ENCODE measurements at regions not wholly inside any gene's neighbourhood (a gene's known extent, or its start where the extent isn't known, plus 50 kb on each side); places are given as distances from the start of the nearest gene placed in this dataset.

DNA sequence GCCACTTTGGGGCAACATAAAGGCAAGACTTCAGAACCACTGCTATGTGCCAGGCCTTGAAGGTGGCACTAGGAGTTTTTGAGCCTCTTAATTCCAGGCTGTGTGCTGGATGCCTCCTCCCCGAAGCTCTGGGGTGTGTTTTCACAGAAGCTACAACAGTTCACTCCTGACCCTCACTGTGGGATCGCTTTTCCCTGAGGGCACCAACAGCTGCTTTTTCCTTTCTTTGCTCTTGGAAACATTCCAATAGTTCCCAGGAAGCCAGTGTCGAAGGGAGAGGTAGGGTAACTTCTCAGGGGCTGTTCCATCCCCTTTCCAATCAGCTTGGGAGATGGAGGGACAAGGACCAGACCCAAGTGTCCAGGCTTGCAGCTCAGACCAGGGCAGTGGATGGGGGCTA is 153.4 kb downstream of the C1orf94 start:
- no peak for DNase-seq (ENCODE audit: low read depth)

DNA sequence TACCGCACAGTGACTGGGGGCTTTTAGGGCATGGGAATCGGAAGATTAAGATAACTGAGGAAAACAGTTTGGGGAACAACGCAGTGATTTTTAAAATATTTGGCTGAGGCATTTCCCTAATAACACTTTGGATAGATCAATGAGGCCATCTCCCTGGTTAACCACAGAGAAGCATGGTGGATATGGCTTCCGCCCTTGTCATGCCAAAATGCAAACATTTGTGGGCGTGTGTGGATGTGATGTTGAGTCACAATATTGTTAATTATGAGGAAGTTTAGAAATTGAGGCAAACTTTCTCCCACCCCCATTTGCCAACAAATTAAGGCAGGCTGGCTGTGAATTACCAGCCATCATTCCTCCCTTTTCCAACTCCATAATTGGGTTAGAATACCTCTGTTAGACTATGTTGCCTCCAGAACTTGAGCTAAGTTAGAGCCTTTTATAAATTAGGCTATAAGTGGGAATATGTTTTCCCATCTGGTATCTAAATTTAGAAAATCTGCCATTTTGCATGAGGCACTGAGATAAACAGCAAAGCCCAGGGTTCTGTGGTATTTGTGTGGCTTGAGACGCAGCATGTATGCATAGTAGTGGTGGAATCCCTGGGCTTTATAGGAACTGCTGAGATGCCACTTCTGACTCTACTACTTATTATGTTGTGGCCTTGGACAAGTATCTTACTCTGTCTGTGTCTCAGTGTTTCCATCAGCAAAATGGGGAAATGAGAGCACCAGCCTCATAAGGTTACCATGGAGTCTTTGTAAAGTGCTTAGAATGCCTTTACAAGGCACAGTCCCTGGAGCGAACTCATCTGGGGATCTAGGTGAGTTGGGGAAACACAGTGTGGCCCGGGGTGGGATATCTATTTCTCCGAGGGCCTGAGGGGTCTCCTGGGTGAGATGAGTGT is 154.6 kb downstream of the C1orf94 start:
- no peak for DNase-seq (ENCODE audit: low read depth)

DNA sequence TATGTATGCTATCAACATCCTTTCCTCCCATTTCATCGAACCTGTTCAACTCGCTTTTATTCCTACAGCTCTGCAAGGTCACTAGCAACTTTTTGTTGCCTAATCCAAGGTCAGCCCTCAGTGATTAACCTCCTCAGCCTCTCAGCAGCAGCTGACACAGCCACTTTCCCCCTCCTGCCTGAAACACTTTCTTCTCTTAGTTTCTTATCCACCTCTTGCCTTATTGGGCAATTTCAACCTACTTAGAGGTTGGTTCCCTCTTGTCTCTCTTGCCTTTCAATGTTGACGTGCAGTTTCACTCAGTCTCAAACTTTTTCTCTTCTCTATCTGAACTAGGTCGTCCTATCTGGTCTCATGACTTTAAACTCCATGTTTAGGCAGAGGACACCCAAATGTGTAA is 156.3 kb downstream of the C1orf94 start:
- no peak for DNase-seq (ENCODE audit: low read depth)

DNA sequence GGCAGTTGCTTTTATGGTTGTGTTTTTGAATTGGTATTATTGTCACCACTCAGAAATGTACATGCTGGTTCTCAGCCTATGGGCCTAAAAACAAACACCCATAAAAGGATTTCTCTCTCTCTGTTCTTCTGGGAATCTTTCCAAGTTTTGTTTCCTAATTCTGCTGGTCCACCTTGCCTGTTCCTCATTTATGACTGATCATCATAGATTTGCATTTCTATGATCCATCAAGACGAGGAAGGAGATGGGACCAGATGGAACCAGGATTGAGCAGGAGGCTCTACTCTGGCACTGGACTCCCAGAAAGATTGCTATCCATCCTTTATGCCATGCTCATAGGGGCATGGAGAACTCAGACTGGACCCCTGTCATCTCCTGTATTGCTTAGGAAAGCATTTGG is 162.2 kb downstream of the C1orf94 start:
- DNase-seq (ENCODE audit: low read depth), result no peak

DNA sequence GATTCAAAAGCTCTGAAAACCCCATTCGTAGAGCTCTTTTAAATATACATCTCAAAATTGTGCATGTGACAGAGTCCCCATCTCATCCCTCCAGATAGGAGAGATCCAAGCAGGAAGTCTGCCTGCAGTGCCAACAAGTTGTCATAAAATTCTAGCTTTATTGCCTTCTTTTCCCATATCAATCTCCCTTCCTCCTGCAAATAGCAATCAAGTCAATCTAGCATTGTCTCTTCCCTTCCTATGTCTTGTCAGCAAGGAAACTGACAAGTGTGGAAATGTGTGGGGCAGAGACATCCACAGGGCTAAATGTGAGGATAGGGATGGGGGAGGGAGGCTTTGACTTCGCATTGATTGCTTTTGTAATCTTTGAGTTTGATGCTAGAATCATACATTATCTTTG is 165.2 kb downstream of the C1orf94 start:
- no peak for DNase-seq (ENCODE audit: low read depth)

DNA sequence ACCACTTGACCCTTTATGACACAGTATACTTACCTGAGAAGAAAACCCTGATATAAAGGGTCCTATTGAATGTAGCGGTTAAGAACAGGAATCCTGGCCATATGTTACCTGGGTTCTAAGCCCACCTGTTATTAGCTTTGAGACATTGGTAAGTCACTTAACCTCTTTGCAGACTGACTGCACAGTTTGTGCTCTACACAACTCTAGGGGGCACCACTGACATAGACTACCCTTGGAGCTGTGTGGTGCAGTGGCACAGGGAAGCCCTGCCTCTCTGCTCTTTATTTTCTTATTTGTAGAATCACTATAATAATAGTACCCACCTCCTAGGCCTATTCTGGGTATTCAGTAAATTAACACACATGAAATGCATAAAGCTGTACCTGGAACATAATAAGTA is 165.6 kb downstream of the C1orf94 start:
- no peak for DNase-seq (ENCODE audit: low read depth)

DNA sequence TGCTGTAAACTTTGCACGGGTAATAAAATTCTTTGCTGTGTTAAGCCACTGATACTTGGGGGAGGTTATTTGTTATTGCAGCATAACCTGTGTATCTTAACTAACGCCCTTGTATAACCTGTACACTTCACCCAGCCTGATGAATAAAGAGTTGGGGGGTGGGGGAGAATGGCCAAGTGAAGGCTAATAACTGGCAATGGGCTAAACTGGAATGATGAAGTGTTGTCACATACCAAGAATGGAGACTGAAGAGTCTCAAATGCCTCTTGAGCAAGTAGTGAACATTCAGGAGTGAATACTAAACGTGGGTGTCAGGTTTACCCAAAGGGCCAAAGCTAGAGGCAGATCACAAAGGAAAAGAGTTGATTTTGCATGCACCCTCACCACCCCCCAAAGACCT is 169.4 kb downstream of the C1orf94 start:
- DNase-seq (ENCODE audit: low read depth), result no peak

DNA sequence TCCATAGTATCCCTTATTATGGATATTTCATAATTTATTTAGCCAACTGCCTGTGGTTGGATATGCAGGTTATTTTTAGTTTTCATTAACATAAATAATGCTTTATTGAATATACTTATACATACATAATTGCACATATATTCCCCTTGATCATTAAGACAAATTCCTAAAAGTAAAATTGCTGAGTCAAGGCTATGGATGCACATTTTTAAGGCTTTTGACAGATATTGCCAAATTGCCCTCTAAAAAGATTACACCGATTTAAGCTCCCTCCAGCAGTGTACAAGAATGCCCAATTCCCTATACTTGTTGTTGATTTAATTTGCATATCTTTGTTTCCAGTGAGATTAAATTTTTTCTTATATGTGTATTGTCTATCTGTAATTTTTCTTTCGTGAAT is 176.7 kb downstream of the C1orf94 start:
- DNase-seq (ENCODE audit: low read depth), result no peak

DNA sequence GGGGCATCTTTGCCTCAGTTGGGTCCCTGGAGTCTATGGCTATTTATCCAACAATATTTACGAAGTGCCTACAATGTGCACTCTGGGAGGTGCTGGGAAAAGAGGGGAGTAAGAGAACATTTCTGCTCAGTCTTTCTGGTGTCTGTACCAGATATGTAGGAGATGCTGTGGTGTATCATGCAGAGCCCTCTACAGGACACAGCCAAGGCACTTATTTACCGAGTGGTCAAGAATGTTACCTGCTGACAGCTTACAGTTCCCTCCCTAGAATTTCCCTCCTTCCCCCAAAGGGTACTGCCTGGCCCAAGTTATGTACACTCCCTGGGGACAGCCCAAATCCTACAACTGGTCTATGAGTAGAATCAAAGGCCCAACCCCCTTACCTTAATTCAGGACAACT is 177.7 kb downstream of the C1orf94 start:
- DNase-seq (ENCODE audit: low read depth), result no peak

DNA sequence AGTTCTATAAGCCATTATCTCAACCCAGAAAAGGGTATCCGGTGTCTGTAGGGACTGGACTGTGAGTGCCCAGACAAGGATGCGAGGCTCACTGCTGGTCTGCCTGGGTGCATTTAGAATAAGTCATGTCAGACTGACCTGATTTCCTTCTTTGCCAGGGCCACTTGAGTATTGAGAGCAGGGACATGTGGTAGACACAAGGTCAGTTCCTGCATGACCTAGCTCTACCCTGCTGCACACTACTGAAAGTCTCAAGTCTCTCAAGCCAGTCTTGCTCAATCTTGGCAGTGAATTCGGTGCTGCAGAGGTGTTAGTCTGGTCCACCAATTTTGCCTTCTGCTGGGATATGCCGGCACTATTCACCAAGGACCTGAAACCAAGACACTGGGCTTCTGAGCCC is 180.1 kb downstream of the C1orf94 start:
- DNase-seq (ENCODE audit: low read depth), result no peak

DNA sequence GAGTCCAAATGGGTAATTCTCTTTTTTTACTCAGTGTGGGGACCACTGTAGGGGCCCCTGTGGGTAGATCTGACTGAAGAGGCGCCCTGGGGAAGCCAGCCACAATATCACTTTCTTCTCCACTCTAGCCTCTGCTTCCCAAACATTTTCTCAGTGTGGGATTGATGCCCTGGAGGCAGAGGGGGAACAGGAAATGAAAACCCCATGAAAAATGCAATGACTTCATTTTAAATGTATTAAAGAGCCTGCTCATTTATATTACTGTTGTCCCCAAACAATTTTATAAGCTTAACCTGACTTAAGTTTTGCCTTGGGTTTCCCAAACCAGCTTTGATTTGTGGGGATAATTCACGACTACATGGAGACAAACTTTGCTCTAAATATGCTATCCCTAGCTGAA is 181.9 kb downstream of the C1orf94 start:
- no peak for DNase-seq (ENCODE audit: low read depth)

DNA sequence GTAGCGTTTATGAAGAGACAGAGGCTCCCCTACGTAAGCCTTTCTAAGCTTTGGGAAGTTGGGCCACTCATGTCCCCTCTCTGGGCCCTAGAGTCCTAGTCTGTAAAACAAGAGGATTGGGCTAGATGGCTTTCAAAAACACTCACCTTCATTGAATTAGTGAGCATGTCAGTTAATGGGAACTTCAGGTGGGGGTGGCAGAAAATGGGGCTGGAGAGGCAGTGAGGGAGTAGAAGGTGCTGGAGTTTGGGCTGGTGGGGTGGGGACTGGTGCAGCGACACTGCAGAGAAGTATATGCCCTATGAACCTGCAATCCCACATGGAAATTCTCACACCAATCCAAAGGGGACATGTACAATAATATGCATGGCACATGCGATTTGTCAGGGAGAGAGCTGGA is 182.7 kb downstream of the C1orf94 start:
- DNase-seq (ENCODE audit: low read depth), result no peak

DNA sequence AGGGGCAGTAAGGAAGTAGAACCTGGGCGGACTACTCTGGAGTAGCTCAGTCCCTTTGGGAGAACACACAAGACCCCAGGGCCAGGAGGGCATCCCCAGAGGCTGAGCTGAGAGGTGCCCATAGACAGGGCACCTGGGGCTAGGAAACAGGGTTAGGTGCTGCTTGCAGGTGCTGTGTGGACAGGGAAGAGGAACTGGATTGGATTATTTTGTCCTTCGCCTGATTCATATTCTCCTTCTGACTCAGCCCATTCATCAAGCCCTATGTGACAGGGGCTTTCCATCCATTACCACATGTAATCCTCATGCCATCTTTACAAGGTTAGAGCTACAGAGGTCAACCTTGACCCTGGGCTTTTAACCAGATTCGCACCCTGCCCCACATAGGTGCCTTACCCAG is 183.9 kb downstream of the C1orf94 start:
- DNase-seq (ENCODE audit: low read depth), result no peak

DNA sequence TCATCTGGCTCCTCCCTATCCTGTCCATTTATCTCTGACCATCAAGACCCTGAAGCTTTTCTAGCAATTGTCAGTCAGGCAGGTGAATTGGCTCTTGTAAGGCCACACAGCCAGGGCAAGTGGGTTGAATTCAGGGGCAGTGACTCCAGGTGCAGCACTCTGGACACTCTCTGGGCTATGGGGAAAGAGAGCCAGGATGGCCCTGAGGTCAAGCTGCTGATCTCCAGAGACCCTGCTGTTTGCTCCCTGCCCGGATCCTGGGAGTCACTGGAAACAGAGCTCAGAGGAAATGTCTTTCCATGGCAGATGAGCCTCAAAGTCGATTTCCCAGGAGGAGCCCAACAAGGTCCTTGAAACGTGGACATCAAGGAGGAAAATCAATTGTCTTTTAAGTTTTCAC is 184.4 kb downstream of the C1orf94 start:
- DNase-seq (ENCODE audit: low read depth), result no peak

DNA sequence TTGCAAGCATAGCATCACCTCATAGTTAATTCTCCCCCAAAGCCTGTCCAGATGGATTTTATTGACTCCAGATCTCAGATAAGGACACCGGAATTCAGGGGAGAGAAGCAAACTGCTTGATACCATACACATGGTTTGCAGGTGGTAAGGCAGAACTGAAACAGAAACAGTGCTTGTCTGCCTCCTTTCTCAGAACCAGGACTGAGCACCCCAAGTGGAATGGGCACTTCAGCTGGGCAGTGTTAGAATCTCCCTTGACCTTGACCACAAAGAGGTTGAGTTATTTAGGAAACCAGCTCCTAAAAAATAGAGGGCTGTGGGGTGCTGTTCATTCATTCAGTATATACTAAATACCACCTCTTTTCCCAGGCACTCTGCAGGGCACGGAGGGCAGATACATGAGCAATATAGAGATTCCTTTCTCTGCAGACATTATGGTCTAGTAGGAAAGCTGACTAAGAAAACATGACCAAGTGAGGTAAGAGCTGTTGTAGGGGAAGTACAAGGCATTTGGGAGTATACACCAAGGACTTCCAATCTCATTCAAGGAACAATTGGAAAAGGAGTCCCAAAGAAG is 185.2 kb downstream of the C1orf94 start:
- DNase-seq (ENCODE audit: low read depth), result no peak

DNA sequence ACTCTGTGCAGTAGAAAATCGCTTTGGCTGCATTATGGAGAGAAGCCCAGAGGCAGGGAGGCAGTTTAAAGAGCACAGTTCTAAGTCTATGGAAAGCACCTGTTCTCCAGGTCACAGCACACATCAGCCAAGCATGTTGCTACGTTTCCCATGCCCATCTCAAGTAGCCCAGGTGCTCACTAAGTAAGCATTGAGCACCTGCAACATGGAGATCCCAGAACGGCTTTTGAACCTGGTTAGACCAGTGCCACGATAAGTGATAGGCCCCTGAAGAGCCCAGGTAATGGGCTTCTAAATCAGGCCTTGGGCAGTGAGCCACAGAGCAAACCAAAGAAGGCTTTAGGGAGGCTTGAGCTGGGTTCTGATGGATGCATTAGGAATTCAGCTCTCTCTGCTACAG is 186.2 kb downstream of the C1orf94 start:
- no peak for DNase-seq (ENCODE audit: low read depth)

DNA sequence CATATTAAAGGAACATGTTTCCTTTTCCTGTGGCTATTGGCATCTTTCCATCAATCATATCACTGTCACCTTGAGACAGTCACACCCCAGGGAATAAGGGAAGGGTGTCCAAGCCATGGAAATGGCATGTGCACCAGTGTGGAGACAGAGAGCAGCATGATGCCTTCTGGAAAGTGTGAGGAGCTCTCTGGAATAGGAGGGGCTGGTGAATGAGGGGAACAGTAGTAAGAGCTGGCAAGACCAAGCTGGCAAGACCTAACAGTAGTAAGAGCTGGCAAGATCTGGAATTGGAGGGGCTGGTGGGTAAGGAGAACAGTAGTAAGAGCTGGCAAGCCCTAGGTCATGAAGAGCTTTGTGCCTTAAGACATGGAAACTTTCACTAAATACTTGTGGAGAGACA is 186.7 kb downstream of the C1orf94 start:
- DNase-seq (ENCODE audit: low read depth), result no peak

DNA sequence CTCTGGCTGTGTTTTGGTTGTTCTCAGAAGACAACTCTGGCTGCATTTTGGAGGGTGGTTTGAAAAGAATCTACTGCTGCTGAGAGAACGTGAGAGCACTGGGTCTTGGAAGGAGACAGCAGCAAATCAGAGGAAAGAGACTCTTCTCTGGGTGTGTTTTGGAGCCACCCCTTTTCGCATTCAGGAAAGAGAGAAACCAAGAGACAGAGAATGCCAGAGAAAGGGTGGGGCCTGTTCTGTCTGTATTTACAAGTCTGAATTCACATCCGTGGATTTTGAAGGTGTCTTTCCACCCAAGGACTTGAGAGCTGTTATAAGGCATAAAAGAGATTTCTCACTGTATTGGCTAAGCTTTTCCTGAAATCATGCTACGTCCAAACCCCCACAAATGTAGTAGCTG is 187.2 kb downstream of the C1orf94 start:
- no peak for DNase-seq (ENCODE audit: low read depth)

DNA sequence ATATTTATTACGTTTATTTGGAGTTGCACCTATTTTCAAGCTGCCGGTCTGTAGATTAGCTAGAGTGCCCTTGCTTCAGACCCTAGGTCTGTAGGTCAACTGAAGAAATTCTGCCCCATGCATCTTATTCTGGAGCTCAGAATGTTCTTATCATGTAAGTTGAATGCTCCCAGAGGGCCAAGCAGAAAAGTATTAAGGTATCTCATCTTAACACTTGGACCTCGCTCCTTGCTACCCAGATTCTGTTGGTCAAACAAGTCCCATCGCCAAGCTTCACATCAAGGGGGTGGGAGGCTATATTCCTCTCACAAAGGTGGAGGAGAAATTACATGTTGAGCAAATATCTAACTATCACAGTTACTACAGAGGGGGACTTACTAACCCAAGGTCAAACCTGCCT is 187.7 kb downstream of the C1orf94 start:
- no peak for DNase-seq (ENCODE audit: low read depth)

DNA sequence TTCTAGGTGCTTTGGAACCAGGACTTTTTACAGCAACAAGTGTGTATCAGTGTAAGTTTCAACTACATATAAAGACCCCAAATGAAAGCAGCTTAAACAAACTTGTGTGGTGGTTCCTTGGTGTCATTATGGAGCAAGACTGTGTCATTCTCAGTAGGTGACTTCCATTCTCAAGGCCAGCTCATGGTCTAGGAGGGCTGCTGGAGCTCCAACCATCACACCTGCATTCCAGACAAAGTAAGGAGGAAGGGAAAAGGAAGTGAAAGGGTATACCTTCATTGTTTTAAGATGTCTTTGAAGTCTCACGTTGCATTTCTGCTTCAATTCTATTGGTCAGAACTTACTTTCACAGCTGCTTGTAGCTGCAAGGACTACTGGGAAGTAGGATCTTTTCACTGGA is 188.6 kb downstream of the C1orf94 start:
- DNase-seq (ENCODE audit: low read depth), result no peak

DNA sequence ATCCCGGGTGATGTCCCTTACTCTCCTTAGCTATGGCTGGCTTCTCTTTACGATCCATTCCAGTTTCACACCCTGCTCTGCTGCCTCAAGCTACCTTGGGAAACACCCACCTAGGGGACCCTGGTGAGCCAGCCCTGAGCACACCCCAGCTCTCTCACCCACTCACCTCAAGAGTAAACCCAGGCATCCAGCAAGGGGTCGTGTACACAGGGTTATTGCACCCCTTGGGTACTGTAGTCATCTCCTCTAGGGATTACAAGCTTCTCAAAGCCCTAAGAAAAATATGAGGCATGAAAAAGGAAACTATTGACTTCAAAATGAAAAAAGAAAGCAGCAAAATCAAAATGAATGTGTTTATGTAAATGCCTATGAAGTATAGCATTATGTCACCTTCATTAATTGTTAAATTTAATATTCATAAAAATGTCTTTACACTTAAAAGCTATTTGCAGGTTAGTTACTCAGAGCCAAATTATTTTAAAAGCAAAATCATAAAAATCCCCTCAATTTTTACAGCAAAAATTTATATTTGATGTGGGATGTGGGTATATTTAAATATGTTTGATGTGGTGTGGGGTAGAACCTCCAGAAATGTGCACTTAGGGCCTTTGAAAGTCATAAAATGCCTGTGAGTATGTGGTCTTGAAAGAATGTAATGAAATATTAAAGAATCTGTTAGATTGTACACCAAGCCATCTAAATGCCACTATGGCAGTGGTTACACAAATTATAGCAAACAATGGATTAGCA is 190.3 kb downstream of the C1orf94 start:
- no peak for DNase-seq (ENCODE audit: low read depth)

DNA sequence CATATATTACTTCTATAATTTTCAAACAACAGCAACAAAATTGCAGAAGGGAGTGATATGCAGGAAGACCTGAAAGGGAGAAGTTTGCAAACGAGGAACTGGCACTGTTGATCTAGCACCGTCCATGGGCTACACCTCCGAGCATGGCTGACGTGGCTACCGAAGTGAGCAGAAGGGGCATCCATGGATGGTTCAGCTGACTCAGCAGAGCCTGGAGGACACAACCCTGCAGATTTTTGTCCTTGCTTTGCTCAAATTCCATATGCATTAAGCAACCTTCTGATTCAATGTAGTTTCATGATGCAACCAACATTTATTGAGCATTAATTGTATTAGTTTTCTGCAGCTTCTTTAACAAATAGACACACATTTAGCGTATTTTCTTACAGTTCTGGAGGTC is 191.2 kb downstream of the C1orf94 start:
- no peak for DNase-seq (ENCODE audit: low read depth)

Measured in activated gamma-delta T cell treated with anti-CD3 and anti-CD28 coated beads, Interleukin-2, amount 50 U/mL, for 16 hours (primary cell).